OCI-LY3 (cell line): ENCODE measurements at regions not wholly inside any gene's neighbourhood (a gene's known extent, or its start where the extent isn't known, plus 50 kb on each side); places are given as distances from the start of the nearest gene placed in this dataset.

Experiments used
- CTCF ChIP-seq: fragments of 200-600, 300-600 bp; sonication (generic); IDR thresholded peaks from 2 replicates; pipeline ENCODE4 v1.5.1; 2014; ENCODE audit warnings: antibody characterized with exemption, low read length, low read depth
- EZH2phosphoT487 ChIP-seq: fragments of 200-600 bp; shearing (Covaris generic); IDR thresholded peaks from 2 replicates; pipeline ENCODE4 v1.6.1; 2018; ENCODE audit warnings: antibody characterized with exemption, mixed run types, low read depth

GRCh38 chr10:2831509-2831908, 235.8 kb upstream of the PFKP start:
- no peak for TF ChIP-seq CTCF
- TF ChIP-seq EZH2phosphoT487, result no peak
